NCI-H1105 (cell line): ENCODE measurements at regions not wholly inside any gene's neighbourhood (a gene's known extent, or its start where the extent isn't known, plus 50 kb on each side); places are given as distances from the start of the nearest gene placed in this dataset.

ENCODE experiments used
- DNase-seq: peaks from one replicate; lab custom pipeline; 2025; lab: John Stamatoyannopoulos, UW

DNA sequence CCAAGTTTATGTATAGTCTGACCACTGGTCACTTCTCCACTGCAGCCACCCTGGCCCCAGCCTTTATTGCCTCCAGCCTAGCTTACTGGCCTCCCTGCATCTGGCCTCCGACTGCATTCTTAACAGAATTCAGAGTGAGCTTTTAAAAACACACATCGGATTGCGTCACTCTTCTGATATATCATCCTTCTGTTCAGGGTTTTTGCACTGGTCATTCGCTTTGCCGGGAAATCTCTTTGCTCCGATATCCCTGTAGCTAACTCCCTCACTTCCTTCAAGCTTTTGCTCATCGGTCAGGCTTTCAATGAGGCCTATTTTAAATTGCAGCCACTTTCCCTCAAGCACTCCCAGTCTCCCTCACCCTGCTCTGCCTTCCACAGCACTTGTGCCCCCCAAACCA lies 101.6 kb upstream of the DLX2 start:
- DNase-seq, result no peak

GRCh38 chr2:172204762-172205161 lies 102.1 kb upstream of the DLX2 start:
- DNase-seq, result no peak

- no peak for DNase-seq
Observed at GRCh38 chr2:172205292-172205691, 102.6 kb upstream of the DLX2 start.

- no peak for DNase-seq
Observed at GRCh38 chr2:172207911-172208310, 105.2 kb upstream of the DLX2 start.

GRCh38 chr2:172208791-172209325 lies 106.2 kb upstream of the DLX2 start:
- no peak for DNase-seq

GRCh38 chr2:172210599-172210998 lies 107.9 kb upstream of the DLX2 start:
- DNase-seq, result no peak

- DNase-seq, result no peak
Observed at GRCh38 chr2:172211512-172211911, 108.8 kb upstream of the DLX2 start.

- DNase-seq, result no peak
Observed at GRCh38 chr2:172213116-172213860, 110.6 kb upstream of the DLX2 start.

GRCh38 chr2:172214252-172214651 lies 111.6 kb upstream of the DLX2 start:
- no peak for DNase-seq

DNA sequence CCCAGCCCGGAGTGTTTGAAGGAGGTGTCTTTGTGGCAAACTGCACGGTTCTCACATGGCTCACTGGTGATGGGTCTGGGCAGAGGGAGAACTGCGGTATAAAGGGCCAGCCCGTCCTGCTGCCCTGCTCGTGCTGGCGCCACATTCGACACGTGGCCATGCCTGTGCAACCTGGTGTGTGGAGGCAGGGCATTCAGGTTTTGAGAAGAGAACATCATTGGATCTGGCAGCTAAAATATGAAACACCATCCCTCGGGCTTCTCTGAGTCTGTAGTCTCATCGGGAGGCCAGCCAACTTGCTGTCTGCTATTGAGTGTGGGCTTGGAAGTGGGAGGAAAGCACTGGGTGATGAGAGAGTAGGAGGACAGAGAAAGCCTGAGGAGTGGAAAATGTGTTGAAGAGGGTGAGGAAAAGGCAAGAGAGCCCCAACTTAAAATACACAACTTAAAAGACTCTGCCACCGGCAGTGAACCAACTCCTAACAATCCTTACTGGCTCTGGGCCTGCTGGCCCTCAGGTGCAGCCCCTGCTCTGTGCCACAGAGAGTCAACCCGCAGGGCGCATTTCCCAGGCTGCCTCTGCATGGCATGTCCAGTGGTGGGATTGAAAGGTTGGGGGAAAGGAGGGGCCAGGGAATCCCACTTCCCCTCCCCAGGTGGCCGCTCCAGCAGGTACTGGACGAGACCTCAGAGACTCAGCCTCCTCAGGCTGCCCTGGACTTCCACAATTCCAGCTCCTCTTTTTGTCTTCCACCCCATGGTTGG lies 112.7 kb upstream of the DLX2 start:
- DNase-seq, result no peak

GRCh38 chr2:172215936-172216335 lies 113.2 kb upstream of the DLX2 start:
- DNase-seq, result no peak

GRCh38 chr2:172216477-172216876 lies 113.8 kb upstream of the DLX2 start:
- DNase-seq, result peak; percentile 26

- no peak for DNase-seq
Observed at GRCh38 chr2:172219201-172219600, 116.5 kb upstream of the DLX2 start.

DNA sequence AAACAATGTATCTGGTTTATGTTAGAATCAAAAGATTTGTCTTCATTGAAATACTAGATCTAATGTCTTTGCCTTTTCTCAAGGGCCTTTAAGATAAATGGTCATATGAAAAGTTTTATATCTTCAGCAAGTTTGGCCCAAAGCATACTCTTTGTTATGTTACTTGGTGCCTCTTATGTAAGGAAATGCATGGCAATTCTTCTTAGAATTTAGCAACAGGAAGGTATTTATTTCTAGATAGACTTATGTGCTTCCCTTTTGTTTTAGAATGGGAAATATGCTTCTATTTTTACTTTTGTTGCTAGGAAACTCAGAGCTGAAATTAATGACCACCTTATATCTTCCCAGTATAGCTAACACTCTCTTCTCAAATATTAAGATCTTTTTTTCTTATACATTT lies 117.4 kb upstream of the DLX2 start:
- DNase-seq, result no peak

DNA sequence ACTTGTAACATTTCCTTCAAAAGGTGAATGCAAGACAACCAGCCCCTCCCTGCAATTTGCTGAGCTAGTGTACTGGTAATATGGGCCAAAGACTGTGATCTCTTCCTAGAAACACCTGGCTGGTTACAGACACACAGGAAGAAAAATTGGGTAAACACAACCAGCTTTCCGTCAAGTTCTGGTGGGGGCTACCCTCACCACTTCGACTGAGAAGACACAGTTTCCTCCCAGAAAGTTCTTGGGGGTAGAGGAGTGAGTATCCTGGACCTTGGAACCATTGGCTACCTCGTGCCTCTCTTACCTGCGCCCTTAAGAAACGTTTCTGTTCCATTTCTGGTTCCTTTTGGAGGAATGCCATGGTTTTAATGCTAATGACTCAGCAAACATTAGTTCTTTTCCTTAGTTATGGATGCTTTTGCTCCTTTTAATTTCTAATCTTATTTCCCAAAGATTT lies 120.9 kb upstream of the DLX2 start:
- DNase-seq, result no peak

DNA sequence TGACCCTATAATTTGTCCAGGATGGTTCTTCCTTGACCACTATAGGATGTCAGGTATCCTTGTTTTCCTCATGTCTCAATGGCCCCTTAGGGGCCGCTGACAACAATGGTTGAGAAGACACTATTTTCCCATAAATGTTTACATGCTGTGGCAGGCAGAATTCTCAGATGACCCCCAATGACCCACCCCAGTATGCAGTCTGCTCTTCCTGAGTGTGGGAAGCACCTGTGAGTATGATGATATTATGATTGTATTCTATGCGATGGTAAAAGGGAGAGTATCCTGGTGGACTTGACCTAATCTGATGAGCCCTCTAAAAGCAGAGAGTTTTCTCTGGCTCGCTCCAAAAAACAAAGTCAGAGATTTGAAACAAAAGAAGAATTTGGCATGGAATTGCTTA lies 123.1 kb upstream of the DLX2 start:
- no peak for DNase-seq

DNA sequence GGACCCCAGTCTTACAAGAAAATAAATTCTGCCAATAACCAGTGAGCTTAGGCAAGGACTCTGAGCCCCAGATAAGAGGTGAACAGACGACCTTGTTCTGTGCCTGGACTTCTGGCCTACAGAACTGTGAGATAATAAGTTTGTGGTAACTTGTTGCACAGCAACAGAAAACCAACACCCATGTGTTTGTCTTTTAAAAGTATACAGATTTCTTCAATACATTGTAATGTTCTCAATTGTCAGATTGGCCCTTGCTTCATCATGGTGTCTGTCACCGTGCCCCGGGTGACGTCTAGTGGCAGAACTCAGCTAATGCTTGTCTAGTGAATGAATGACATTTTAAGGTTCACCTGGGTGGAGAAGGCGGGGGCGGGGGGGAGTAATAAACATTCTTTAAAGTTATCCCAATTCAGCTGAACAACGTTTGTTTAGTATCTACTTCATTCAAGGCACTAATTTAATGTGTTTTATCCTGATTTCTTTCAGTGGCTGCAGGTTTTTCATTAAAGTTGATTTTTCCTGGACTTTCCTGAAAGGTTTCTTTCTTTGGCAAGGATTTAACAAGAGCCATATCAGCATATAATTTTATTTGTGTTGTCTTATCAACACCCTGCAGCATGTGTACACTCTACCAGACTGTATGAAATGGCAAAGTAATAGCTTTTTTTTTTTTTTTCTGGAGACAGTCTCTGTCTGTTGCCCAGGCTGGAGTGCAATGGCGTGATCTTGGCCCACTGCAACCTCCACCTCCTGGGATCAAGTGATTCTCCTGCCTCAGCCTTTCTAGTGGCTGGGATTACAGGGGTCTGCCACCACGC lies 123.8 kb upstream of the DLX2 start:
- DNase-seq, result no peak

DNA sequence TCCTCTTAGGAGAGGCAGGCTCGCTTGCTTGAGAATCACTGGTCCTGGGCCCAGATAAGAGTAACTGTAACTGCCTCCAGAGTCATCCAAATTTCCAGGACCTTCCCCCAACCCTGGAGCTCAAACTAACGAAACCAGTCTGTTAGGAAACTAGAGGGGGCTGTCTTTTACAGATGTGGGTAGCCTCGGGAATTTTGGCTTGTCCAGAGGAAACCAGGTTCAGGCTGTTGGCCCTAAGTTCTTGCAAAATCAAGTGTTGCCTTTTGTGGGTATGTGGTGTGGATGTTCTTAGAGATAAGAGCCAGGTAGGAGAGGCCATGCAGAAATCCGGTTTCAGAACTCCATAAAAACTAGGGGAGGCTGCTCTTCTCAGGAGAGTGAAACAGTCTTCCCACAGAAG lies 125.0 kb upstream of the DLX2 start:
- DNase-seq, result no peak

GRCh38 chr2:172228177-172228808 lies 125.6 kb upstream of the DLX2 start:
- no peak for DNase-seq

DNA sequence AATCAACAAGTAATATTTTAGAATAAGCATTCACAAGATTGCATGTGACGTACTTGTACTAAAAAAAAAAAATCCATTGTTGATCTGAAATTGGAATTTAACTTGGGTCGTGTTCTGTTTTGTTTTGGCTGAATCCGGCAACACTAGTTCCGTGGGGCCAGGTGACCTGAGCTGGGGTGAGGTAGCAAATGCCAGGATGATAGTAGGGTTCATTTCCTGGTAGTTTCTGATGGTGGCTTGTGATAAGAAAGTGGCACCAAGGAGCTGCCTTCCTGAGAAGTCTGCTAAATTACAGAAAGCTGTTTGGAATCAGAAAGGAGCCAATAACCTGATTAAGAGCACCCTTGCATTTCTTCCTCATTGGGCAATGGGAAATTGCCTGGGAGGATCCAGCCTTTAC lies 126.4 kb upstream of the DLX2 start:
- no peak for DNase-seq

DNA sequence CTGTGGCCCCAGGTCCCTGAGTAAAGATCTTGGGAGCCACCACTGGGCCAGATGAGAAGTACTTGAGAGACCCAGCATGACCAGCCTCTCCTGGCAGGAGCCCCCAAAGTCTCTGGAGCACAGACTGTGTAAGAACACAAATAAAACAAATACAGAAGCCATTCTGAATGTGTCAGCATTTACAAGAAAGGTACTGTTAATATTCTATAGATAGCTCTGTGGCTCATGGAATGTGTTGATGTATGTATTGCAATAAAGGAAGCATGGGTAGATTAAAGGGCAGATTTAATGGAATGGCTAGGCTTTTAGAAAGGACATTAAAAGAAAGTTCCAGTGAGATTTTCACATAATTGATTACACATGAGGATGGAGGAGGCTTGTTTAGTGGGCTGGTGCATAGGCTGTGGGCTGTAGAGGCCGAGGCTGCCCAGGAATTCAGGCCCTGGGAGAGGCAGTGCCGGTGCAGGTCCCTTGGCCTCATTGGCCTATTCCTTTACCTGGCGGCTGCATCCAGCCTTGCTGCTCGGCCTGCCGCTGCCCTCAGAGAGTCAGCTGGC lies 127.7 kb upstream of the DLX2 start:
- DNase-seq, result no peak
